Fibroblast of lung (primary cell): ENCODE measurements at regions not wholly inside any gene's neighbourhood (a gene's known extent, or its start where the extent isn't known, plus 50 kb on each side); places are given as distances from the start of the nearest gene placed in this dataset.

Experiments
- EZH2 ChIP-seq: IDR thresholded peaks from 2 replicates; pipeline ENCODE4 v1.5.1; 2012; ENCODE audit warnings: low read length, control low read depth, mild to moderate bottlenecking; ENCODE audit errors: missing control alignments
- TF ChIP-seq, protein P1 (sequence below), 2 donors: IDR thresholded peaks in 1 of 2; conservative IDR thresholded peaks in 1 of 2; 1 replicate in 1 of 2; 2 replicates in 1 of 2; pipeline ENCODE4 v1.5.1; 2011 to 2012; ENCODE audit warnings: low read length in 2 of 2, control low read depth in 1 of 2, inconsistent platforms in 1 of 2, low read depth in 1 of 2, mild to moderate bottlenecking in 1 of 2

GRCh38 chr2:31726457-31726856 is 145.7 kb upstream of the SRD5A2 start:
- TF ChIP-seq, protein P1, sequence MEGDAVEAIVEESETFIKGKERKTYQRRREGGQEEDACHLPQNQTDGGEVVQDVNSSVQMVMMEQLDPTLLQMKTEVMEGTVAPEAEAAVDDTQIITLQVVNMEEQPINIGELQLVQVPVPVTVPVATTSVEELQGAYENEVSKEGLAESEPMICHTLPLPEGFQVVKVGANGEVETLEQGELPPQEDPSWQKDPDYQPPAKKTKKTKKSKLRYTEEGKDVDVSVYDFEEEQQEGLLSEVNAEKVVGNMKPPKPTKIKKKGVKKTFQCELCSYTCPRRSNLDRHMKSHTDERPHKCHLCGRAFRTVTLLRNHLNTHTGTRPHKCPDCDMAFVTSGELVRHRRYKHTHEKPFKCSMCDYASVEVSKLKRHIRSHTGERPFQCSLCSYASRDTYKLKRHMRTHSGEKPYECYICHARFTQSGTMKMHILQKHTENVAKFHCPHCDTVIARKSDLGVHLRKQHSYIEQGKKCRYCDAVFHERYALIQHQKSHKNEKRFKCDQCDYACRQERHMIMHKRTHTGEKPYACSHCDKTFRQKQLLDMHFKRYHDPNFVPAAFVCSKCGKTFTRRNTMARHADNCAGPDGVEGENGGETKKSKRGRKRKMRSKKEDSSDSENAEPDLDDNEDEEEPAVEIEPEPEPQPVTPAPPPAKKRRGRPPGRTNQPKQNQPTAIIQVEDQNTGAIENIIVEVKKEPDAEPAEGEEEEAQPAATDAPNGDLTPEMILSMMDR (conservative IDR thresholded peaks at IDR 0.05 in 1 of 2, IDR thresholded peaks at IDR 0.05 in 1 of 2; ENCODE audit: low read depth in 1 of 2, low read length in 2 of 2), result no peak
- no peak for TF ChIP-seq EZH2
